K562 (cell line): ENCODE measurements at regions not wholly inside any gene's neighbourhood (a gene's known extent, or its start where the extent isn't known, plus 50 kb on each side); places are given as distances from the start of the nearest gene placed in this dataset.

Experiments
- ATAC-seq: fragments of 200-7000 bp; cut with Tn5 transposase; 3 replicates; pipeline ENCODE4 v1.9.1; 2020; ENCODE audit warnings: moderate library complexity
- BruUV-seq: library from RNA; stranded (reverse); fragments of 400-500 nt; replicated peaks from 2 replicates; lab custom pipeline; 2021; lab: Mats Ljungman, UMichigan
- CTCF ChIA-PET: fragments of 300-600 bp; formaldehyde crosslinking; extraction: SDS; loops from one replicate; lab custom pipeline; 2021; ENCODE audit warnings: low intra/inter-chr PET ratio; lab: Yijun Ruan, JAX
- POLR2A ChIA-PET: fragments of 300-600, 350-650 bp; sonication (Branson Sonifier 250); formaldehyde crosslinking; extraction: SDS; loops from one replicate; lab custom pipeline; 2021; ENCODE audit warnings: antibody characterized with exemption, inconsistent platforms; lab: Yijun Ruan, JAX
- DNase-seq, 4 experiments: peaks; one replicate each; pipeline versions ENCODE4 v3.0.0 to v3.0.0-alpha.2; 2011 to 2018; ENCODE audit warnings: low spot score in 3 of 4, mixed read lengths in 3 of 4; ENCODE audit errors: extremely low read depth in 1 of 4
- FAIRE-seq: peaks from 2 replicates; lab custom pipeline; 2011; peaks lifted over from hg19 to GRCh38; lab: Jason Lieb, UNC
- H2AFZ ChIP-seq: 2 replicates; pipeline ENCODE4 v1.6.0; 2011; ENCODE audit warnings: low read depth, low read length, control low read depth, inconsistent platforms
- H3K27ac ChIP-seq: fragments of 200-600 bp; 3 replicates; pipeline ENCODE4 v1.8.0; 2011; ENCODE audit warnings: low read depth, mild to moderate bottlenecking, control low read depth, inconsistent platforms, low read length, moderate library complexity, mixed read lengths; ENCODE audit errors: extremely low read depth
- H3K27me3 ChIP-seq, 2 experiments: fragments of 300-600 bp in 1 of 2; 2 replicates in 1 of 2; 3 replicates in 1 of 2; pipeline versions ENCODE4 v1.6.0 to v1.8.0; 2011; ENCODE audit warnings: inconsistent platforms in 2 of 2, low read length in 2 of 2, mild to moderate bottlenecking in 1 of 2, mixed read lengths in 1 of 2, moderate library complexity in 1 of 2; ENCODE audit not compliant: control insufficient read depth in 2 of 2, insufficient read depth in 2 of 2
- H3K36me3 ChIP-seq: fragments of 300-600 bp; 3 replicates; pipeline ENCODE4 v1.8.0; 2011; ENCODE audit warnings: mild to moderate bottlenecking, low read length, inconsistent platforms; ENCODE audit not compliant: control insufficient read depth, insufficient read depth
- H3K4me1 ChIP-seq, 2 experiments: fragments of 200-600 bp in 1 of 2; replicated peaks in 1 of 2; 2 replicates in 1 of 2; 3 replicates in 1 of 2; pipeline versions ENCODE4 v1.5.1 to v1.8.0; 2011; ENCODE audit warnings: inconsistent platforms in 2 of 2, low read length in 2 of 2, mild to moderate bottlenecking in 1 of 2, mixed read lengths in 1 of 2, moderate library complexity in 1 of 2; ENCODE audit not compliant: control insufficient read depth in 2 of 2, insufficient read depth in 2 of 2
- H3K4me2 ChIP-seq: 2 replicates; pipeline ENCODE4 v1.6.1; 2011; ENCODE audit warnings: low read length, control low read depth, inconsistent platforms, mixed read lengths; ENCODE audit not compliant: insufficient read depth
- H3K4me3 ChIP-seq: fragments of 200-600 bp; sonication (generic), shearing (Covaris generic); 2 replicates; pipeline ENCODE4 v1.5.1; 2016; ENCODE audit warnings: control low read depth, inconsistent platforms
- H3K79me2 ChIP-seq: fragments of 200-600 bp; 3 replicates; pipeline ENCODE4 v1.8.0; 2011; ENCODE audit warnings: low read length, inconsistent platforms; ENCODE audit not compliant: control insufficient read depth, insufficient read depth
- H3K9ac ChIP-seq, 2 experiments: 2 replicates each; pipeline versions ENCODE4 v1.6.0 to v1.6.1; 2011; ENCODE audit warnings: low read depth in 2 of 2, low read length in 2 of 2, control low read depth in 1 of 2, inconsistent platforms in 1 of 2, mild to moderate bottlenecking in 1 of 2, mixed read lengths in 1 of 2; ENCODE audit not compliant: insufficient read depth in 1 of 2
- H3K9me1 ChIP-seq: one replicate; pipeline ENCODE4 v1.6.0; 2011; ENCODE audit warnings: inconsistent platforms, mild to moderate bottlenecking, low read length, moderate library complexity; ENCODE audit not compliant: control insufficient read depth, insufficient read depth
- H3K9me3 ChIP-seq: replicated peaks from 2 replicates; pipeline ENCODE4 v1.5.1; 2011; ENCODE audit warnings: low read depth, low read length, inconsistent platforms; ENCODE audit not compliant: control insufficient read depth, insufficient read depth
- H4K20me1 ChIP-seq: replicated peaks from 2 replicates; pipeline ENCODE4 v1.6.1; 2011; ENCODE audit warnings: low read length, inconsistent platforms, mixed read lengths; ENCODE audit not compliant: control insufficient read depth, insufficient read depth
- BRD4 ChIP-seq: fragments of 200-600 bp; sonication (generic); IDR thresholded peaks from 2 replicates; pipeline ENCODE4 v1.6.1; 2017; ENCODE audit warnings: inconsistent platforms
- CHCHD3 ChIP-seq: fragments of 250-450 bp; sonication (Bioruptor Pico); IDR thresholded peaks from 2 replicates; pipeline ENCODE4 v2.1.2; 2022; ENCODE audit warnings: mild to moderate bottlenecking
- FOXK1 ChIP-seq: sonication (generic); formaldehyde crosslinking; IDR thresholded peaks from 2 replicates; pipeline ENCODE4 v1.8.0; 2022; ENCODE audit warnings: missing genetic modification reagents, mild to moderate bottlenecking, borderline replicate concordance
- IRF1 ChIP-seq: sonication (generic); formaldehyde crosslinking; IDR thresholded peaks from 2 replicates; pipeline ENCODE4 v1.8.0; 2022; ENCODE audit warnings: missing genetic modification reagents, mild to moderate bottlenecking, borderline replicate concordance
- MCM2 ChIP-seq: fragments of 450-650 bp; IDR thresholded peaks from 2 replicates; pipeline ENCODE4 v1.6.1; 2017; ENCODE audit warnings: low read depth, mild to moderate bottlenecking
- MYC ChIP-seq, 2 experiments: fragments of 250-450 bp in 1 of 2; sonication (Bioruptor Pico) in 1 of 2; IDR thresholded peaks; 2 replicates each; pipeline versions ENCODE4 v1.5.1 to v1.6.1; 2012 to 2021; ENCODE audit warnings: low read depth in 2 of 2, borderline replicate concordance in 1 of 2, improper control_type of control experiment in 1 of 2, low read length in 1 of 2, mild to moderate bottlenecking in 1 of 2, moderate library complexity in 1 of 2
- NFE2 ChIP-seq: IDR thresholded peaks from 2 replicates; pipeline ENCODE4 v1.6.1; 2014; ENCODE audit warnings: antibody characterized with exemption, low read depth
- ZC3H4 ChIP-seq: sonication (generic); formaldehyde crosslinking; IDR thresholded peaks from 2 replicates; pipeline ENCODE4 v1.9.0; 2021; ENCODE audit warnings: missing genetic modification reagents, borderline replicate concordance
- ZNF121 ChIP-seq: sonication (generic); formaldehyde crosslinking; conservative IDR thresholded peaks from 2 replicates; pipeline ENCODE4 v1.8.0; 2022; ENCODE audit warnings: missing genetic modification reagents
- ZNF707 ChIP-seq: fragments of 250-450 bp; sonication (Bioruptor Pico); conservative IDR thresholded peaks from 2 replicates; pipeline ENCODE4 v1.8.0; 2022; ENCODE audit warnings: inconsistent platforms, mild to moderate bottlenecking, moderate library complexity
- WGBS: fragments of 100-300 bp; shearing (Covaris generic); methylation state at CpG from one replicate; pipeline ENCODE4 v1.1.6; 2016; ENCODE audit warnings: low coverage, mixed read lengths; ENCODE audit not compliant: insufficient coverage; ENCODE audit errors: missing lambda C conversion rate; 5-methylcytosine and 5-hydroxymethylcytosine counted together
- in situ Hi-C: fragments of 300-500 bp; cut with MboI; formaldehyde crosslinking; loops from 4 replicates; pipeline ENCODE4 v1.15.0; 2018; ENCODE audit warnings: inconsistent platforms, mixed read lengths
- intact Hi-C: fragments of 100-400 bp; cut with micrococcal nuclease; formaldehyde crosslinking; loops from 2 replicates; pipeline ENCODE4 v1.14.2; 2022
- TF ChIP-seq, protein P1 (sequence below), 3 experiments: fragments of 200-800 bp in 1 of 3; sonication (Bioruptor generic) in 1 of 3; sonication (generic) in 1 of 3; formaldehyde crosslinking in 1 of 3; IDR thresholded peaks; 2 replicates each; pipeline versions ENCODE4 v1.6.1 to v1.8.0; 2016 to 2022; ENCODE audit warnings: mild to moderate bottlenecking in 2 of 3, missing compliant biosample characterization in 2 of 3, missing genetic modification characterization in 2 of 3, missing genetic modification reagents in 1 of 3

DNA sequence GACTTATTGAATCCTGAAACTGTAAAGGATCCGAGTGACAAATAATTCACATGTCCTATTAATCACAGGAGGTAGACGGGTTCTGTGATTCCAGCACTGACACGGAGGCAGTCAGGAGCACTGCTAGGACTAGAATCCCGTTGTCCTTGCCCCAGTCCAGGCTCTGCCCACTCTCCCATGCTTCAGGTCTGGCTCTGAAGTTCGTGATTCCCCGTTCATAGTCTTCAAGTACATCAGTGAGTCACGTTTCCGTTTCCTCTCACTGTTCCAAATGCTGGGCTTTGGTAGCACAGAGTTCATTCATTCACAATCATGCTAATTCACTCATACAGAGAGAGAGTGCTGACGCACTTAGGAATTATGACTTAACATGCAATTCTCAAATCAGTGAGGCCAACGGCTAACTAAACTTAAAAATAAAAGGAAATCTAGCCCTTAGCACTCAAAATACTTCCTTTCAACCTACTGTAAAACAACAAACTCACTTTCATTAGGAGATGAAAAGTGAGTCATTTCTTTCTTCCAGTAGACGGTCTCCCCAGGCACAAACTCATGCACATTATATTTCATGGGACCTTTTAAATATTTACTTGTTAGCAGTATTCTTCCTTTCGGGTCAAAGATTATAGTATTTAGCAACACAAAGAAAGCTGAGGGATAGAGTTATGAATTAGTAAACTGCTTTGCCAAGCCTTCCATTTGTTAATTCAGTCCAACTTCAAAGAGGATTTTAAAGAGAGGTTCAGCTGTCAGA lies 94.0 kb upstream of the NHSL1 start:
- H3K27me3 ChIP-seq: peaks cover 16 to 49% of the 10 kb centered on the region in 2 experiments
- no peaks in the 10 kb centered on the region for H4K20me1 ChIP-seq
- no peak overlapping the region for H3K4me2 ChIP-seq
- WGBS: 1% methylated on average over 12 of the region's 12 CpGs
- H2AFZ ChIP-seq: no peak overlapping the region
- FAIRE-seq (no peak), ATAC-seq (no peak), DNase-seq (no peak)
- H3K9ac ChIP-seq: no peak overlapping the region
- H3K79me2 ChIP-seq: no peaks in the 10 kb centered on the region
- H3K36me3 ChIP-seq: no peaks in the 10 kb centered on the region
- no peaks in the 10 kb centered on the region for H3K4me1 ChIP-seq
- H3K9me3 ChIP-seq: no peaks in the 10 kb centered on the region
- H3K4me3 ChIP-seq: no peak overlapping the region
- ChIA-PET POLR2A (no interaction called here), CTCF (no interaction called here)
- intact Hi-C loops (loop anchor here (5.0 kb wide), 1 partner anchor 394 kb away; the partner anchor contains the start of gene REPS1), in situ Hi-C loops (no loop called here)
- BruUV-seq: no TSS peak
- no peak for TF ChIP-seq ZC3H4
- no peak for TF ChIP-seq MCM2
- H3K9me1 ChIP-seq: no peaks in the 10 kb centered on the region
- no peak overlapping the region for H3K27ac ChIP-seq

GRCh38 chr6:138593909-138594757 lies 94.8 kb upstream of the NHSL1 start:
- in situ Hi-C loops: no loop called here
- Histone ChIP-seq H3K79me2 (no peaks in the 10 kb centered on the region), H3K9me1 (no peaks in the 10 kb centered on the region), H4K20me1 (no peaks in the 10 kb centered on the region), H3K27ac (no peak overlapping the region)
- no TSS peak for BruUV-seq
- TF ChIP-seq NFE2: no peak
- TF ChIP-seq CHCHD3 (CRISPR knock-in tag): no peak
- TF ChIP-seq ZNF121 (CRISPR knock-in tag): no peak
- no peak for TF ChIP-seq MYC (IDR thresholded peaks at IDR 0.05; ENCODE audit: low read depth, low read length)
- TF ChIP-seq MYC (CRISPR knock-in tag; IDR thresholded peaks at IDR 0.05; ENCODE audit: borderline replicate concordance, low read depth): no peak
- no peak for TF ChIP-seq FOXK1
- no peak for TF ChIP-seq ZNF707 (CRISPR knock-in tag)
- TF ChIP-seq, protein P1, sequence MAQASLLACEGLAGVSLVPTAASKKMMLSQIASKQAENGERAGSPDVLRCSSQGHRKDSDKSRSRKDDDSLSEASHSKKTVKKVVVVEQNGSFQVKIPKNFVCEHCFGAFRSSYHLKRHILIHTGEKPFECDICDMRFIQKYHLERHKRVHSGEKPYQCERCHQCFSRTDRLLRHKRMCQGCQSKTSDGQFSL (CRISPR knock-in tag; IDR thresholded peaks at IDR 0.05): no peak
- TF ChIP-seq, protein P1 (tag; IDR thresholded peaks at IDR 0.05): no peak
- TF ChIP-seq IRF1 (CRISPR knock-in tag): no peak
- no peak for TF ChIP-seq BRD4
- TF ChIP-seq, all 486 proteins: peak for 0
- H3K9me3 ChIP-seq: no peaks in the 10 kb centered on the region
- no peak for DNase-seq
- CTCF ChIA-PET: no interaction called here
- no peaks in the 10 kb centered on the region for H3K4me1 ChIP-seq
- H3K27me3 ChIP-seq: peaks cover 16 to 47% of the 10 kb centered on the region in 2 experiments
- POLR2A ChIA-PET: no interaction called here
- H3K4me3 ChIP-seq: no peak overlapping the region
- WGBS: 2% methylated on average over 9 of the region's 9 CpGs
- intact Hi-C loops: loop anchor here (5.0 kb wide), 1 partner anchor 393 kb away; the partner anchor contains the start of gene REPS1
- no peak overlapping the region for H3K9ac ChIP-seq
- no peak for ATAC-seq
- H3K4me2 ChIP-seq: no peak overlapping the region
- no peak for FAIRE-seq
- H2AFZ ChIP-seq: no peak overlapping the region
- H3K36me3 ChIP-seq: no peaks in the 10 kb centered on the region
